NCI-H2227 treated with DMSO at 0.1 percent for 48 hours (cell line): ENCODE measurements at regions not wholly inside any gene's neighbourhood (a gene's known extent, or its start where the extent isn't known, plus 50 kb on each side); places are given as distances from the start of the nearest gene placed in this dataset.
A peak's percentile ranks its signal among the peaks of the same experiment; 100 is the strongest.
"Not testable (repeated sequence)": the region's sequence is repeated elsewhere in the genome, so short reads cannot be mapped to it uniquely, and the experiment has no call there.

ENCODE experiments used
- DNase-seq: peaks from one replicate; lab custom pipeline; 2025; lab: John Stamatoyannopoulos, UW

DNA sequence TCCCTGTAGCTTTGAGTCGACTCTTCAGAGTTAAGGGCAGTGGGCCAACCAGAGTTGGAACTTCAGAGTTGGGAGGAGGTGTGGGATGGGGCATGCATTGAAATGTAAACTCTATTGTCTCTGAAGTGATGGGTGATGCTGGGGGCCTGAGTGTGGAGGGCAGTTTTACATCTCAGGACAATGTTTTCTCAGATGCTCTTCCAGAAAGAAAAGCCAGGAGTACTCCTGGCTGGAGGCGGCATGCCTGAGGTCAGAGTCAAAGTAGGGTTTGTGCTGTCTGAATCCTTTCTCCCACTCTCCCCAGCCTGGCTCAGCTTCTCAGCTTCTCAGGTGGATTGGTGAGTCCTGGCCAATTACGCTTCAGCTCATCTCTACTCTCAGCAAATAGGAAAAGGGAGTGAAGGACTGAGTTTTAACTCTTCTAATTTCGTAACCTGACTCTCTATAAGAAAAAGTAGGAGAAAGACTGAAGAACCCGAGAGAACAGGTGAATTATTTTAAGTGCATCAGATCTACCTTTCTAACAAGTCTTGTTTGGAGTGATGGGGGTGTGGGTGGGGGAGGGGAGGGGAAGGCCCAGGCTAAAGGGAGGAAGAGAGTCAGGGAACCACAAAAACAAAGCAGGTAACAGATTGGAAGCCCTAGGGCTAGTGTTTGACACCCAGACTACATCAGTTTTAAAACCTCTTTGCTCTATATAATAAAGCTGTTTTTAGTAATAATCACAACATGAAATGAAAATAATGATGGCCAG is 107.5 kb upstream of the PELI1 start:
- no peak for DNase-seq

DNA sequence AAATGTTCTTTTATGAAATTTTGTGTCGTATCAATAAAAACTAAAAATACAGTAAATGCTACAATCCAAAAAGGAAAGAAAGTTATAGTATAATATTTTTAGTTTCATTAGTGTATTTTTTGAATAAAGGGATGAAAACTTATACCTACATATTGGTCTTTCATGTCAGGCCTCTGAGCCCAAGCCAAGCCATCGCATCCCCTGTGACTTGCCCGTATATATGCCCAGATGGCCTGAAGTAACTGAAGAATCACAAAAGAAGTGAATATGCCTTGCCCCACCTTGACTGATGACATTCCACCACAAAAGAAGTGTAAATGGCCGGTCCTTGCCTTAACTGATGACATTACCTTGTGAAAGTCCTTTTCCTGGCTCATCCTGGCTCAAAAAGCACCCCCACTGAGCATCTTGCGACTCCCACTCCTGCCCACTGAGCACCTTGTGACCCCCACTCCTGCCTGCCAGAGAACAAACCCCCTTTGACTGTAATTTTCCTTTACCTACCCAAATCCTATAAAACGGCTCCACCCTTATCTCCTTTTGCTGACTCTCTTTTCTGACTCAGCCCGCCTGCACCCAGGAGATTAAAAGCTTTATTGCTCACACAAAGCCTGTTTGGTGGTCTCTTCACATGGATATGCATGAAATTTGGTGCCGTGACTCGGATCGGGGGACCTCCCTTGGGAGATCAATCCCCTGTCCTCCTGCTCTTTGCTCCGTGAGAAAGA is 108.2 kb upstream of the PELI1 start:
- not testable (repeated sequence) for DNase-seq

DNA sequence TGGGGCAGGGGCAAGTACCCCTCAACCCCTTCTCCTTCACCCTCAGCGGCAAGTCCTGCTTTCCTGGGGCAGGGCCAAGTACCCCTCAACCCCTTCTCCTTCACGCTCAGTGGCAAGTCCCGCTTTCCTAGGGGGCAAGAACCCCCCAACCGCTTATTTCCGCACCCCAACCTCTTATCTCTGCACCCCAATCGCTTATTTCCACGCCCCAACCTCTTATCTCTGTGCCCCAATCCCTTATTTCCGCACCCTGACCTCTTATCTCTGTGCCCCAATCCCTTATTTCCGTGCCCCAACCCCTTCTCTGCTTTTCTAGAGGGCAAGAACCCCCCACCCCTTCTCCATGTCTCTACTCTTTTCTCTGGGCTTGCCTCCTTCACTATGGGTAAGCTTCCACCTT is 109.2 kb upstream of the PELI1 start:
- DNase-seq = not testable (repeated sequence)

DNA sequence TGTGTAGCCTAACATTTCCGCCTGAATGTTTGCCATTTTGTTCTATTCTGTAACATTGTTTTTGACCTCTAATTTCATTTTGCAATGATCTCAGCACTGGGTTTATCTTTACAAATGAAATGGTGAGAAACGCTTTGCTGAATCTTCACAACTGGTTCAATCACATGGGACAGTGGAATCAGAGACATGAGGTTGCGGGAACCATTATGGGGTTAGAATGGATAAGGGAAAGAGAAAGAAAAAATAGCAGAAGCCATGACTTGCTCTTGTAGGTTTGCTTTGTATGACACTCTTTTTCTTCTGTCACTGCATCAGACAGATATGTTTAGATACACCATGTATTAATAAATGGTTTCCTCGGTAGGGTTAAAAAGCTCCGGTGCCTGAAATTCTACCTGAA is 114.3 kb upstream of the PELI1 start:
- DNase-seq = no peak

DNA sequence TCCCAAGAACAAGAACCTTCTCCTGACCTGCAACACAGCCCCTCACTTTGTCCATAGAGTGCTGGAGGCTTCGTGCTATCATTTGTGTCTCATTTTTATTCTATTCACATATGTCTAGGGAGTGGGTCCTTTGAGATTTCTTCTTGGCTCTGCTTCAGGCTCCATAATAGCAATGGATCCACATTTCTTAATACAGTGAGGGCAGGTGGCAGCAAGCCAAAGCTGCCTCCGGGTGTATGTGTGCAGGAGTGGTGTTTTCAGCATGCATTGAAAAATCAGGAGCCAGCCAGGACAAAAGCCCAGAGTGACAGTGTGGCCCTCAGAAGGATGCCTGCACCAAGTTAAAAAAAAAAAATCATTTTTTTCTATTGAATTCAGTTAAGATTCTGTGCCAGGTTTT is 115.1 kb upstream of the PELI1 start:
- no peak for DNase-seq

DNA sequence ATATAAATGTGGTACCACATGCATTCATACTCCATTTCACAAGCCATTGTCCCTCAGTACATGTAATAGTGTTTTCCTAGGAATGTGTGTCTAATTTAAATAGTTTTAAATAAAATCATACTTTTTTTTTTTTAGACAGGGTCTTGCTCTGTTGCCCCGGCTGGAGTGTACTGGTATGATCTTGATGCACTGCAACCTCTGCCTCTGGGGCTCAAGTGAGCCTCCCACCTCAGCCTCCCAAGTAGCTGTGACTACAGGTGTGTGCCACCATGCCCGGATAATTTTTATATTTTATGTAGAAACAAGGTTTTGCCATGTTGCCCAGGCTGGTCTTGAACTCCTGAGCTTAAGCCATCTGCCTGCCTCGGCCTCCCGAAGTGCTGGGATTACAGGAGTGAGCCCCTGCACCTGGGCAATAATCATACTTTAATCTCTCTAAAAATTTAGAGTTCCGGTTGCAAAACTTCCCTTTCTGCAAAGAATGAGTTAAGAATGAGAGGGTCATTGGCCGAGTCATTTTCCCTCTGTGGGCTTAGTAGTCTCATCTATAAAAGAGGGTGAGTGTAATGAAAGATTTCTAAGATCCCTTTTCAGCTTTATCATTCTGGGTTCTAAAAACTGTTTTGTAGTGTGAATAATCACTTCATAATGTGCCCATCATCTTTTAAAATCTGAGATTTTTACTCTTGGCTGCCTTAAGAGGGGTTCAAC is 116.0 kb upstream of the PELI1 start:
- DNase-seq = no peak

DNA sequence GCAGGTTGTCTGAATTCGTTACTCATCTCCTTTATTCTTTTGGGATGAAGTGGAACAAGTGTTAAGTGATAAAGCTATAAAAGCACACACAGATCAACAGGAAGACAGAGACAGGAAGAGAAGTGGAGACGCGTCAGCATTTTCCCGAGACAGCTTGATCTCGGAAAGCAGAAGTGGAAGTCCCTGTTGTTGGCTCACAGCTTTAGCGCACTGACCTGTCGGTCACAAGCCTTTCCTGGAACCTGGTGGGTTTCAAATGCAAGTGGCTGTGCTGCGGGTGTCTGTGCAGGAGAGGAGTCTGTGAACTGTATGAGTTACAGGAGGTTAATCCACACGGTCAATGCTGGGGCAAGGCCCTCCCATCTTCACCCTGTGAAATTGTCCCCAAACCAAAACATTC is 116.6 kb upstream of the PELI1 start:
- DNase-seq = no peak

DNA sequence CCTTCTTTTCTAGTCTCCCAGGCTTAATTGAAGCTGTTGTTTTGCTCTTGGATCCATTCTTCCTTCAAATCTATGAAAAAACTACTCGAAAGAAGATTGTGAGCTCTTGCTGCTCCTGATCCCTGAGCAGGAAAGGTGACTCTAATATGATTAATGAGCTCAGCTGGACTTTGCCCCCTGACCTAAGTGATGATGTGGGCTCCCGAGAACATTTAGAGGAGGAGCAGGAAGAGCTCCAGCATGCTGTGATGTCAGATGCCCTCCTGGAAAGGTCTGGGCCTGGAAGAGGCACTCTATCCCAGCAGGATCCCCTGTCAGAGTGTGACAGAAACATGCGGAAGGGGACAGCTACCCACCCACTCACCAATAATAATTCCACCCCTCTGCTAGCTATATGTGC is 117.9 kb upstream of the PELI1 start:
- DNase-seq = no peak

DNA sequence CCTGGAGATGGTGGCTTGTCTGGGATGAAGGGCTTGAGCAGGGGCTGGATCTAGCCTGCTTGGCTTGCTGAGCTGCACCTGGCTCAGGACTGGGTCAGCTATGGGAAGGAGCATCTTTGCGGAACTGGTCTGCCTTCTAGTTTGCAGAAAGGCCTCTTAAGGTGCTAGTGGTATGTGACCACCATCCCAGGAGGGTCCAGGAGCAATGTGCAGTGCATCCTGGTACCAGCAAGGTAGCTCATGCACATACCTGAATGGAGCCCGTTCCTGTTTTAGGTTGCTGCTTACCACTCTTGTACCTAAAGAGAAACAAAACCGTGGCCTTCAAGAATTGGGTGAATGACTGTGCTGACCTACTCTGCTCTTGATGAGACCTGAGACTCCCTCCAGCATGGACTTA is 118.6 kb upstream of the PELI1 start:
- DNase-seq = no peak

DNA sequence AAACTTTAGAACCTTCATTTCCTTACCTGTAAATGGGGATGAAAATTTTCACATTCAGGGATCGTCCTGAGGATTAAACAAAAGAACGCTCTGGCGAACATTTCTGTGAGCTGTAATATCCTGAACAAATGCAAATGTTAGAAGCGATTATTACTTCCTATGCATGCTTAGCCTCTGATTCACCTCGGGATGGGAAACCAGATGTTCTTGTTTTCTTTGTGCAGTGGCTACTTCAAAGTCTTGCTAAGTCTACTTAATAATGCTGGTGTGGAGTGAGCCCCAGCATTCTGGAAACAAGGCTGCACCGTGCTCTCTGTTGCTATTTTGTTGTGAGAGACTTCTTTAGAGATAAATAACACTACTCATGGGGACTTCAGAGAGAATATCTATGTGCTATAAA is 119.1 kb upstream of the PELI1 start:
- no peak for DNase-seq

DNA sequence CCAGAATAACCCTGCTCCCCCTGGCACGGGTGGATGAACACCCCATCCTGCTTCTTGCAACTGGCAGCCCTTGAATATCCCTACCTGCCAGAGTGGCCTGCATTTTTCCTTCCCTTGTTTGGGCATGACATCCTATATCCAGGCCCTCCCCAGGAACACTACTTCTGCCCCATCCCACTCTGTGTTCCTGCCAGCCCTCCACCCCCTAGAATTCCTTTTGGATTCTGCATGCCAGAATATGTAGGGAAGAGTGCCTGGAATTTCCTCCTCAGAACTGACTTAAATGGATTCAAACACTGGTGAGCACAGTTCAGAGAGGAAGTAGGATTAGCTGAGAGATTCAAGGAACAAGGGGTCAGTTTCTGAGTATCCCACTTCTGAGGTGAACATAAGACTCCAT is 123.5 kb upstream of the PELI1 start:
- DNase-seq = no peak

DNA sequence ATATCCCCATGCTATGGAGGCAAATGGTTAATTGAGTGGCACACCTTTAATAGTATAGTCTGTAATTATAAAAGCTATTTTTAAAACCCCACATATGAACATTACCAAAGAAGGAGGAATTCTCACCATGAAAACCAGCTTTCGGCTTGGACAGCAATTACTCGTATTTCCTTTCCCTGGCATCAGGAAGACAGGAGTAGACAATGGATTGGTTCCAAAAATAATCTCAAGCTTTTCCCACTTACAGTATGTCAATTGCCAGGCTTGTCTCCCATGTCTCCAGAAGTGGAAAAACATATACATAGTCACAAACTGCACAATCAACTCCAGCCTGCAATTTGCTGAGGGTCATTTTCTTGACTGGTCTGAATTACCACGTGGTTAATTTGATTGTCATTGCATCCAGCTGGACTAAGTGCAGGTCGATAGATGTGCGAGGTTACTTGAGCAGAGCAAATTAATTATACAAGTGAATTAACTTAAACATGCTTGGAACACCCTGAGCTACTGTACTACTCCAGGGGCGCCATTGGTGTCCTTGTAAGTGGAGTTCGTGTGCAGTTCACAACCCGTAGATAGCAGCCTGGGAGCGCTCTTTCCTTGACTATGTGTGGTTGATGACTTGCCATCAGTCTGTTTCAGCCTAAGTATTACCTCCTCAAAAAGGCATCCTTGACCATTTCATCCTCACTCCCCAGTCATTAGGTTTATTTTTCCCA is 124.3 kb upstream of the PELI1 start:
- peak; percentile 63 for DNase-seq

DNA sequence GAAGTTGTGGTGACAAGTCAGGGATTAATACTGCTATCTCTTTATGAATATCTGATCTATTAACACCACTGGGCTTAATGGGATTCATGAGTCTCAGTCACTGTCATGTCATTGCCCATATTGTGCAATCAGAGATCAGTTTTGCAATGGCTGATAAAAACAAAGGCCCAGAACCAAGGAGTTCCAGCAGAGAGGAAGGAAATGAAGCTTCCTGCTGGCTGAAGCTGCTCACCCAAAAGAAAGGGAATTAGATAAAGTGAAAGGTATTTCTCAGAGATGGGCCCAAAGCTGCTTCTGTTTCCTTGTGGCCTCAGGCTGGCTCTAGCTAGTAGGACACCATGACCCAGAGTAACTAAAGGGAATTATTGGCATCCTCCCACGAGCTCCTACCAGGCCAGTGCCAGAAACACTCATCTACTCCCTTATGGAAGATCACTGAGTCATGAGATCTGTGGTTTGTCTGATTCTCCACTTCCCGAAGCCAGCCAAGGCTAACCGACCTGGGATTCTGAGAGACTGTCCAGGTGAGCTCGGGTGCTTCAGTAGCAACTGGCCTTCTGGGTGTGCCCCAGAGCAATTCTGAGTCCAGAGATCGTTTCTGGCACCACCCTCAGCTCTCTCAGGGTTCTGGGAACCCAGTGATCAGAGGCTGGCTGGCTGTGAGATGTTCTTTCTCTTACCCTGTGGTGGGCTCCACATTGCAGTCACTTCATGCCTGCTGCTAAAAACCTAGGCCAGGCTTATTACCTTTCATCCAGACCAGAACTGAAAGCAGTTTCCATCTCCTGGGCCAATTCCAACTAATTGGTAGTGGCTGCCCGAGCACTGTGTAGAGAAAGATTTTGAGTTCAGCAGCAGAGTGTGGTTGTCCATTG is 129.5 kb upstream of the PELI1 start:
- DNase-seq = no peak

DNA sequence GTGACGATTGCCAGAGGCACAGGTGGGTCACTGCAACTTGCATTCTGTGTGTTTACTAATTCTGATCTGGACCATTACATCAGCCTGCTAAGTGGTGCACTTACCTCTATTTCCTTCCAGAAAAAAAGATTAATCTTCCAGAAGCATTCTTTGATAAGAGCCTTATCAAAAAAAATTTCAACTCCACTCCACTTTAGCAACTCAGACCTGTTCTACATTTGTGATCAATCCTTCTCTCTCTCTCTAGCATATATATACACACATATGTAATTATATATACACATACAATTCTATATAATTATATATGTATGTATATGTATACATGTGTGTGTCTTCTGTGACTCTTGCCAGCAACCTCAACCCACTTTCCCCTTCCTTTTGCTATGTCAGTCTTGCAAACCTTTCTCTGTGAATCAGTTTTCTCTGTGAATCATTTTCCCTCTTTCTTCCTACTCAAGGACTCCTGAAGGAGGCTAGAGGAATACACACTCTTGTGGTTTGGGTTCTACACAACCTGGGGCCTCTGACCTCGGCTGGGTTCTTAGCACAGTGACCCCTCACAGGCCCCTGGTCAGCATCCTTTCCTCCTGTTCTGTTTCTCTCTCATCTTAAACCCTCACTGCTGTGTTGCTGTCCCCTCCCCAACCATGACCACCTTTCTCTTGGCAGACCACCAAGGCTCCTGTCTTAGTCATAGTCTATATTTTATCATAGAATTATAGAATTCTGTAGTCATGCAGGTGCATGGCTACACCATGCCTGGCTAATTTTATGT is 130.4 kb upstream of the PELI1 start:
- DNase-seq = no peak

DNA sequence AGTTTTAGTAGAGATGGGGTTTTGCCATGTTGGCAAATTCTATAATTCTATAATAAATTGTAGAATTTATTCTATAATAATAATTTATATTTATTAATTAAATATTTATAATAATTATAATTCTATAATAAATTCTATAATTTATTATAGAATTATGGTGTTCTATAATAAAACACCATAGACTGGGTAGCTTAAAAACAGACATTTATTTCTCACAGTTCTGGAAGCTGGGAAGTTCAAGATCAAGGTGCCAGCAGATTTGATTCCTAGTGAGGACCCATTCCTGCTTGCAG is 130.9 kb upstream of the PELI1 start:
- no peak for DNase-seq

DNA sequence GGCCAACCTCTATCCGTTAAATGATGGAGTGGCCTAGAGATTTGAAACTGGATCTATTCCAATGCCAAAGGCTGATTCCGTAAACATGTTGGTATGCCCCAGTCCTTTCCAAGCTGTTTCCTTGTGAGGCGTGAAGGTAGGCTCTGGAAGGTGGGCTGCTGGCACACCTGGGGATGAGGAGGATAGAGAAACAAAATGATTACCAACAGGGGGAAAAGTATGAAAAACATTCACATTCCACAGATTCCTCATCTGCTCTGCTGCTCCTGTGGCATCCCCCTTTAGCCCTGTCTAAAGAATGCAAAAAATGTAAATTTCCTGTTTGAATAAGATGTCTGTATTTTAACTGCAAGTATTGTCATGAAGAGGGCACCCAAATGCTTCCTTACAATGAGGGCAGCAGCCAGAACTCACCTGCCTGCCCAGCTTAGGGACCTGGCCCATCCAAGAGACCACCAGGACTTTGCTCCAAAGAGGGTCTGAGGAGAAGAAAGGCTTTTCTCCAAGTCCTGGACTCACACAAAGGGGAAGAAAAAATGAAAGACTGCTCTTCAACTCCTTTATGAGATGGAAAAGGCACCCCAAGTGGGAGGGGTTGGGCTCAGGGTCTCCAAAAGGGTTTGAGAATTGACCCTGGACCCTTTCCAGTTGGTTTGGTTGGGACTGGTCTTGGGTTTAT is 132.3 kb upstream of the PELI1 start:
- DNase-seq = no peak

DNA sequence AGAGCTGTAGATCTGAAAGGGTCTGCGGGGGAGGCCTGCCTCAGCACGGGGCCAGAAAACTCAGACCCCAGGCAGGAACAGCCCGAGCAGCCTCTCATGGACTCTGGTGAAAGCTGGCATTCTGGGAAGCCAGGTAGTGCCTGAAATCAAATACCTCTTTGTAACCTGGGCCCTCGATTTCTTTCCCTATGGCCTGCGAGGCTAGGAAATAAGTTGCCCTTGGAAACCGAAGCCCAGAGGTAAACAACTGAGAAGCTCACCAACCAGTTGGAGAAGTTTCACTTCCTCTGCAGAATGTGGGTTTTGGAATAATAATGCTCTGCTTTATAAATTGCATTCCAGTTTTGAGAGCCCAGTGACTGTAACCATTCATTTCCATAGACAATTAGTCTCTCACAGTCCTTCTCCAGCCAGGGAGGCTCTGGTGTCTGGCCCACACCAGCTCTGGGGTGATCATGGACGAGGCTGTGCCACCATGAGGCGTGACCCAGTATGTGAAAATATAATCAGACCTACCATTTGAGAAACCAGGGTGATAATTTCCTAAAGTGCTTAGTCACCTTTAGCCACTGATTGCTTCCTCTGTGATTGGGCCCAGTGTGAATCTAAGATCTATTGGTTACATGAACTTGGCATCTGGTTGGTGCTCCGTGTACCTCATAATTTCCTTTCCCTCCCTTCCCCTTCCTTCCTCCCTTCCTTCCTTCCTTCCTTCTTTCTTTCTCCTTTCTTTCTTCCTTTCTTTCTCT is 133.1 kb upstream of the PELI1 start:
- no peak for DNase-seq

DNA sequence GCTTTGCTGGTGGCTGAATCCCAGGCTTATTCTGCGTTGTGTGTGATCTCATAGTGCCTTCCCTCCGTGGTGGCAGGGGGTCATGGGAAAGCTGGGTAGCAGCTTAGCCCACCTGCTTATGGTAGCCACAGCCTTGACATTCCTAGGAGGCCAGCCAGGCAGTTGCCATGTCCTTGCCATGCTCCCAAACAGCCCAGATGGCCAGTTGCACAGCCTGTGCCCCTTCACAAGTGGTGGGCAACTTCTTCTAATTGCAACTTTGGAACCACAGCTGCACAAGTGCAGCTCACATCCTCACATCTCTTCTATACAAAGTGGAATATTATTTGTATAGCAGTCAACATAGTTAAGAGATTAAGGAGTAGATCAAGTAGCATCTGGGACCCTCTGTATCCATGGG is 136.6 kb upstream of the PELI1 start:
- DNase-seq = not testable (repeated sequence)

DNA sequence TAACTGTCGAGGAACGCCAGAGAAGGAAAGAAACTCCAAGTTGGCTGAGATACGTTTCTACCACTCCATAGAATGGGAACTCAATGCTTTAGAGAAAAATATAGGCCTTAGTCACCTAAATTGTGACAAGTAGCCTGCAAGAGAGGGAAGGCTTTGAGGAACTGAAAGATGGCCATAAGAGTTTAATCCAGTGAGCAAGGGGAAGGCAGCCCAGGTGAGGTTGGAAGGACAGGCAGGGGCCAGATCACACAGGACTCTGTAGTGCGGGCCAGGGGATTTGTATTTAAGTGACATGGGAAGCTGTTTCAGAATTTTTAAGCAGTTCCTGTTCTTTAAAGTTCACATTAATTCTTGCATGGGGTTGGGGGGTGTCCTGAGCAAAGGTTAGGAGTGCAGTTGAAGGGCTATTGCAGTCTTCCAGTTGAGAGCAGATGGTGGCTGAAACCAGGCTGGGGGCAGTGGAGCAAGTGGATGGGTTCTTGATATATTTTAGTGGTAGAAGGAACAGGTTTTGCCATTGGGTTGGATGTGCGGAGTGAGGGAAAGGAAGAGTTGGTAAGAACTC is 138.9 kb upstream of the PELI1 start:
- DNase-seq = no peak
